Effector CD8-positive, alpha-beta T cell (primary cell): ENCODE measurements at regions not wholly inside any gene's neighbourhood (a gene's known extent, or its start where the extent isn't known, plus 50 kb on each side); places are given as distances from the start of the nearest gene placed in this dataset.

Source experiments
- DNase-seq: peaks from one replicate; lab custom pipeline; 2025; lab: John Stamatoyannopoulos, UW

DNA sequence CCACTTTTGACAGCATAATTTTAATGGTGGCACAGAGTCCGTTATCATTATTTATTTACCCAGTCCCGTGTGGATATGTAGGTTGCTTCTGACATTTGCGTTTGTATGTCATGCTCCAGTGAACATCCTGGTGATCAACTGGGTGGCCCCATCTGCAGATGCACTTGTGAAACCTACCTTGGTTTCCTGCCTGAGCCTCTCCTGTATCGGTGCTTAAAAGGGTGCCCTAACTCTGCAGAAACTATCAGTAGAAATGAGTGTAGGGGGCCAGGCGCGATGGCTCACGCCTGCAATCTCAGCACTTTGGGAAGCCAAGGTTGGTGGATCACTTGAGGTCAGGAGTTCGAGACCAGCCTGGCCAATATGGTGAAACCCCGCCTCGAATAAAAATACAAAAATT is 92.1 kb upstream of the IER5L start:
- no peak for DNase-seq

GRCh38 chr9:129267141-129267540 is 89.1 kb upstream of the IER5L start:
- DNase-seq: no peak

- no peak for DNase-seq
These were observed 88.5 kb upstream of the IER5L start for GRCh38 chr9:129266536-129266935.

- DNase-seq: no peak
These were observed 86.3 kb upstream of the IER5L start for GRCh38 chr9:129264388-129264787.

GRCh38 chr9:129263836-129264235 is 85.8 kb upstream of the IER5L start:
- no peak for DNase-seq

GRCh38 chr9:129262261-129262660 is 84.2 kb upstream of the IER5L start:
- no peak for DNase-seq

DNA sequence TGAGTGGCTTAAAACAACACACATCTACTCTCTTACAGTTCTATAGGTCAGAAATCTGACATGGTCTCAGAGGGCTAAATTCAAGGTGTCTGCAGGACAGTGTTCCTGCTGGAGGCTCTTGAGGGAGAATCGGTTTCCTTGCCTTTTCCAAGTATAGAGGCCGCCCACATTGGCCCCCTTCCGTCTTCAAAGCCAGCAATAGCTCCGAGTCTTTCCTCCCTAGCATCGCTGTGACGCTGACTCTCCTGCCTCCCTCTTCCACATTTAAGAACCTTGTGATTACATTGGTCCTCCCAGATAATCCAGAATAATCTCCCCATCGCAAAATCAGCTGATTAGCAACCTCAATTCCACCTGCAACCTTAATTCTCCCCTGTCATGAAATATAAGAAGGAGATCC is 81.3 kb upstream of the IER5L start:
- DNase-seq: no peak

DNA sequence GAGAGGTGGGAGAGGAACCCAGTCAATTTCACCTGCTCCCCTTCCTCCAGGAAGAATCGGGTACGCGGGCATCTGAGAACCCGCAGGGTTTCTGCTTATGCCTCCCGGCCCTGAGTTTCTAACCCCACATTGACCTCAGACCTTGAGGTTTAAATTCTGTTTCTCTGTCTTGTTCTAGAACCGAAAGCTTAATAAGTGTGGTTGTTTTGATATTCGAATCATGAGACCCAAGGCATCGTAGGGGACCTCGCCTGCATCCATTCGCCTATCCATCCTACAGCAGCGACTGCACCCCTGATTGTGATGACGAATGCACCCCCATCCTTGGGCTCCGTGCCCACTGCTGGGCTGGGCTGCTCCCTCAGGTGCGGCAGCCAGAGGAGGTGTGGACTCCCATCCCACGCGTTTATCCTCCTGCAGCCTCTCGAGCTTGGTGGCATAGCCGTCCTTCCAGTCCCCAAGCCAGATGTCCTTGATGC is 80.8 kb upstream of the IER5L start:
- peak; percentile 13 for DNase-seq

DNA sequence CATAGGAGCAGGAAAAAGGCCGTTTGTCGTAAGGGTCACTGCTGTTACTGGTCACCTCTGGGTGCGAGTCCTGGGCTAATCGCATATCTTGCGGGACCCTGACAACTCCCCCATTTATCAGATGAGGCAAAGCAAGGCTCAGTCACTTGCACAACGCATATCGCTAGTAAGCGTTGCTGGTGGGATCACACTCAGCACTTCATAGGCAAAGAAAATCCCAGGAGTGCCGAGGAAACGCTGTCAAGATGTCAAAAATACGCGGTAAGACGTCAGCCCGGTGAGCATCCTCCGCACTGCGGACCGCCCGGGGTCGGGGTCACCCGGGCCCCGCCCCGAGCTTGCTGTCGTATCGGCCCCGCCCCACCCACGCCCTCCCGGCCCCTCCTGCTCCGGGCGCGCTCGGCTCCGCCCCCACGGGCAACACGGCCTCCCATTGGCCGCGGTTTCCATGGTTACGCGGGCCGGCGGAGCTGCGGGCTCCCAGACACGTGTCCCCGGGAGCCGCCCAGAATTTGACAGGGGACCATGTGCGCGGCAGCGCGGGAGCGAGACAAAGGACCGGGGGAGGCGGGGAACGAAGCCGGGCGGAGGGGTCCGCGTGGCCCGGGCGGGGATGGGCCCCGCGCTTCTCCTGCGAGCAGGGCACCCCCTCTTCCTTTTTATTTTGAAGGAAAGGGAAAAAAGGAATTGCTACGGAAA is 80.2 kb upstream of the IER5L start:
- DNase-seq: peak; percentile 89

- no peak for DNase-seq
These were observed 79.1 kb upstream of the IER5L start for GRCh38 chr9:129256959-129257713.

- no peak for DNase-seq
These were observed 76.7 kb upstream of the IER5L start for GRCh38 chr9:129254566-129255287.

DNA sequence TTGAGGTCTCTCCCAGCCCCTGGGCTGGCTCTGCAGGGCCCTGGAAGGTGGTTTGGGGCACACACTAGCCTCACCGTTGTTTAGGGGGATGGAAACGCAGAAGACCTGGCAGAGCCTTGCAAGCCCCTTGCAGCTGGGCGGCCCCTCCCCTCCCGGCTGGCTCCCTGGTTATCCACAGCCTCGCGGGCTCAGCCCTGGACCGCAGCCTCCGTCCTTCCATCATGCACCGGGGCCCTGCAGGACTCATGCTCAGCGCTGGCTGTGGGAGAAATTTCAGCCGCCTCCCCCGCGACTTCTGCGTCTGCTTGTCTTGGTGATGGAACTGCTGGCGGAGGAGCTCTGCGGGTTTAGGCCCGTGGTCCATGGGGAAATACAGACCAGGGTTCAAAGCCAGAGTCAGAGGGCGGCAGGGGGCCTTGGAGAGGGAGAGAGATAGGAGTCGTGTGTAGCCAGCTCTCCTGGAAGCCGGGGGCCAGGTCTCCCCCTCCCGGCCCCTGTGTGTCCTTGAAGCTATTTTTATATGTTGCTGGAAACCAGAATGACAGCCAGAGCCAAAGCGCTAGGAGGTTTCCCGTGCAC is 75.8 kb upstream of the IER5L start:
- DNase-seq: no peak

- no peak for DNase-seq
These were observed 75.1 kb upstream of the IER5L start for GRCh38 chr9:129252937-129253802.

- no peak for DNase-seq
These were observed 72.7 kb upstream of the IER5L start for GRCh38 chr9:129250786-129251185.

- DNase-seq: no peak
These were observed 69.5 kb upstream of the IER5L start for GRCh38 chr9:129247285-129248153.

- no peak for DNase-seq
These were observed 67.2 kb upstream of the IER5L start for GRCh38 chr9:129245276-129245675.

DNA sequence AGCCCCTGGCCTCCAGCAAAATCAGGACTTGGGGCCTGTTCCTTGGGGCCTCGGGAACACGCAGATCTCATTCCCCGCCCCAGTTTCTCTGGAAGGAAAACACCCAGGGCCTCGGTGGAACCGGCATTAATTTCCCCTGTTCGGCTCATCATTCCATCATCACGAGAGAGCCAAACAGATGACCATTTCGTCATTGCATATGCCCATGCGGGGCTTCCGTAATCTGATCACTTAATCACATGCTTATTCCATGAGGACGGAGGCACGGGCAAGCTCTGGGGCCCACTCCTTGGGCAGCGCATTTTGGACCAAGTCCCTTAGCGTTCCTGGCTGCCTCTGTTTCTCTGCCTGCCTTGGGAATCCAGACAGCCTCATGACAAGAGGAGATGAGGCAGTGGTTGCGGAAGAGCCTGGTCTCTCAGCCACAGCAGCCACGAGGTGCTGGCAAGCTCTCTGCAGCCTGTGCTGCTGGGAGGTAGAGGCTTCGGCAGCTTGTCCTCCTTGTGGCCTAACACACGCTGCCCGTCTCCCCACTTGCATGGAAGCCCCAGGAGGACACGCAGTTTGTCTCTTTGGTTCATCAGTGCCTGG is 65.0 kb upstream of the IER5L start:
- no peak for DNase-seq

DNA sequence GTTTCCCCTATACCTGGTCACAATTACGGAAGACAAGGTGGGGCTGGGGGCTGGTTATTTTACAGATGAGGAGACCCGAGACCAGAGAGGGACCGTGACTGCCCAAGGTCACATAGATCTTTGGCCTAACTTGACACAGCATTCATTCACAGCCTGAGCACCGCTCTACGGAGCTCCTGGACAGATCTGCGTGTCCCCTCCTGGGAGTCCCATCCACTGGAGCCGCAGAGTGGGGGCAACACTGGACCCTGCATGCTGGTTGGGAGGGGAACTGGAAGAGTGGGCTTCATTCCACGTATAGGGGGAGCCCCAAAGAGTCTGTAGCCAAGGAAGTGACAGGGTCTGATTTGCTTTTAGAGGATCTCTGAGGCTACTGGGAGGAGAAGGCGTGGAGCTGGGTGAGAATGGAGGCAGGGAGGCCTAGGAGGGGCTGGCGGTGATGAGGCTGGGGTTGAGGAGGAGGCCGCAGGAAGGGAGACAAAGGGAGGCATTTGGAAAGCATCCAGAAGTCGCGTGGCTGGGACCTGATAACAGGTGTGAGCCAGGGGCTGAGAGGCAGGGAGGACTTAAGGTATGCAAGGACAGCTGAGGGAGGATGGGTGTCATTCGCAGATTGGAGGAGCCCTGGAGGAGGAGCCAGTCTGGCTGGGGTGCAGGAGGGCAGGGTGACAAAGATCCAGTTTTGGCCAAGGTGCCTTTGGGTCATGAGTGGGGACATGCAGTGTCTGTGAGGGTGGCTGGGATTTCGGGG is 64.3 kb upstream of the IER5L start:
- no peak for DNase-seq

GRCh38 chr9:129241725-129242124 is 63.7 kb upstream of the IER5L start:
- DNase-seq: no peak
